ENCODE measurements at regions not wholly inside any gene's neighbourhood (a gene's known extent, or its start where the extent isn't known, plus 50 kb on each side); places are given as distances from the start of the nearest gene placed in this dataset.

GRCh38 chrX:39866229-39866628, 231.5 kb downstream of the BCOR start:
- no peak for TF ChIP-seq CTCF (IDR thresholded peaks at IDR 0.05; ENCODE audit: insufficient read depth, low read length, poor library complexity, severe bottlenecking)
- no peak for TF ChIP-seq EZH2phosphoT487 (conservative IDR thresholded peaks at IDR 0.05; ENCODE audit: low read length)
- no peaks in the 10 kb centered on the region for H3K36me3 ChIP-seq (ENCODE audit: low read length)
- no peak overlapping the region for H3K4me2 ChIP-seq (ENCODE audit: low read depth, low read length, poor library complexity, severe bottlenecking)
- H3K9ac ChIP-seq (ENCODE audit: low read length): no peak overlapping the region
- H4K20me1 ChIP-seq (ENCODE audit: low read depth, low read length): no peaks in the 10 kb centered on the region
- H3K9me2 ChIP-seq (replicated peaks; ENCODE audit: insufficient read depth, low read length): no peaks in the 10 kb centered on the region
- no peak overlapping the region for H3K4me3 ChIP-seq (ENCODE audit: insufficient read depth, low read length, poor library complexity, severe bottlenecking)
- H3K79me2 ChIP-seq (ENCODE audit: insufficient read depth, low read length): no peaks in the 10 kb centered on the region
- no peaks in the 10 kb centered on the region for H3K27me3 ChIP-seq (ENCODE audit: low read length)
- H2AFZ ChIP-seq (ENCODE audit: low read depth, low read length, severe bottlenecking): no peak overlapping the region
- H3K9me3 ChIP-seq (ENCODE audit: insufficient read depth, low read length): no peaks in the 10 kb centered on the region
- H3K27ac ChIP-seq (ENCODE audit: low read depth, low read length): no peak overlapping the region
- H3F3A ChIP-seq (ENCODE audit: insufficient read depth): no peaks in the 10 kb centered on the region

- Histone ChIP-seq H3K79me2 (ENCODE audit: insufficient read depth, low read length) (no peaks in the 10 kb centered on the region), H3K9me3 (ENCODE audit: insufficient read depth, low read length) (no peaks in the 10 kb centered on the region), H3K9ac (ENCODE audit: low read length) (no peak overlapping the region), H3K4me2 (ENCODE audit: low read depth, low read length, poor library complexity, severe bottlenecking) (no peak overlapping the region), H3K9me2 (replicated peaks; ENCODE audit: insufficient read depth, low read length) (no peaks in the 10 kb centered on the region), H3K27ac (ENCODE audit: low read depth, low read length) (no peak overlapping the region), H2AFZ (ENCODE audit: low read depth, low read length, severe bottlenecking) (no peak overlapping the region), H3K36me3 (ENCODE audit: low read length) (no peaks in the 10 kb centered on the region), H3F3A (ENCODE audit: insufficient read depth) (no peaks in the 10 kb centered on the region), H4K20me1 (ENCODE audit: low read depth, low read length) (no peaks in the 10 kb centered on the region), H3K4me3 (ENCODE audit: insufficient read depth, low read length, poor library complexity, severe bottlenecking) (no peak overlapping the region), H3K27me3 (ENCODE audit: low read length) (no peaks in the 10 kb centered on the region)
- TF ChIP-seq CTCF (IDR thresholded peaks at IDR 0.05; ENCODE audit: insufficient read depth, low read length, poor library complexity, severe bottlenecking) (no peak), EZH2phosphoT487 (conservative IDR thresholded peaks at IDR 0.05; ENCODE audit: low read length) (no peak)
These were observed 227.7 kb downstream of the BCOR start for GRCh38 chrX:39869846-39870601.

- no peak overlapping the region for H3K4me3 ChIP-seq (ENCODE audit: insufficient read depth, low read length, poor library complexity, severe bottlenecking)
- H3K9ac ChIP-seq (ENCODE audit: low read length): no peak overlapping the region
- no peaks in the 10 kb centered on the region for H3K79me2 ChIP-seq (ENCODE audit: insufficient read depth, low read length)
- no peaks in the 10 kb centered on the region for H3K9me3 ChIP-seq (ENCODE audit: insufficient read depth, low read length)
- TF ChIP-seq EZH2phosphoT487 (conservative IDR thresholded peaks at IDR 0.05; ENCODE audit: low read length) (no peak), CTCF (IDR thresholded peaks at IDR 0.05; ENCODE audit: insufficient read depth, low read length, poor library complexity, severe bottlenecking) (no peak)
- no peak overlapping the region for H3K4me2 ChIP-seq (ENCODE audit: low read depth, low read length, poor library complexity, severe bottlenecking)
- no peak overlapping the region for H3K27ac ChIP-seq (ENCODE audit: low read depth, low read length)
- H2AFZ ChIP-seq (ENCODE audit: low read depth, low read length, severe bottlenecking): no peak overlapping the region
- H3F3A ChIP-seq (ENCODE audit: insufficient read depth): no peaks in the 10 kb centered on the region
- H4K20me1 ChIP-seq (ENCODE audit: low read depth, low read length): no peaks in the 10 kb centered on the region
- H3K27me3 ChIP-seq (ENCODE audit: low read length): no peaks in the 10 kb centered on the region
- H3K36me3 ChIP-seq (ENCODE audit: low read length): no peaks in the 10 kb centered on the region
- no peaks in the 10 kb centered on the region for H3K9me2 ChIP-seq (replicated peaks; ENCODE audit: insufficient read depth, low read length)
These were observed 226.1 kb downstream of the BCOR start for GRCh38 chrX:39871648-39872047.
